ENCODE measurements at regions not wholly inside any gene's neighbourhood (a gene's known extent, or its start where the extent isn't known, plus 50 kb on each side); places are given as distances from the start of the nearest gene placed in this dataset.

- no peak for DNase-seq
Measured at GRCh38 chr10:2494399-2494798, 572.9 kb upstream of the PFKP start.

- DNase-seq, result no peak
Measured at GRCh38 chr10:2488446-2489005, 578.8 kb upstream of the PFKP start.

DNA sequence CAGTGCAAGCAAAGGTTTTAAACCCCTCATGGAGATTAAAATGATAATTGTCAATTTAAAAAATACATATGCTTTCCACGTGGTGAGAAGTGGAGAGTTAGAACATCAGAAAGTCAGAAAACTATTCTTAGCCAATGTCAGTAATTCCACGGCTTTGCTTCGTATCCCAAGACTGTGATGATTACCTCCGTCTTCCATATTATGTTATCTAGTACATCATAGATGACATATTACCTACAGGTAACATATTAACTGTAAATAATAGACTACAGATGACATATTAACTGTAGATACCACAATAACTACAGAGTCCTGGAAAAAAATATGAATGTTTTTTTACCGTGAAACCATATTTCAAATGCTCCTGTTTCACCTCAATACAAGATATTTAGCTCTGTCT, 579.4 kb upstream of the PFKP start:
- no peak for DNase-seq

DNA sequence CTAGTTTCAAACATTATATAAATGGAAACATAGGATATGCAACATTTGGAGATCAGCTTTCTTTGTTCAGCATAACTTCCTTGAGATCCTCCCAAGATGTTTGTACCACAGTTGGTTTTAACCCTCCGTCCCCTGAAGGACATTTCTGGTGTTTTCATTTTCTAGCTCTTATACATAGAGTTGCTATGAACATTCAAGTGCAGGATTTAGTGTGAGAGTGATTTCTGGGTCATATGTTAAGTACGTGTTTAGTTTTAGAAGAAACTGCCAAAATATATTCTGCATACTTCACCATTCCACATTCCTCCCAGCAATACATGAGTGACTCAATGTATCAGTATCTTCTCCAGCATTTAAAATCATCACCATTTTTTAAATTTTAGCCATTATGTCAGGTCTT, 588.7 kb upstream of the PFKP start:
- DNase-seq, result no peak

GRCh38 chr10:2476812-2477553, 590.4 kb upstream of the PFKP start:
- no peak for DNase-seq

- DNase-seq, result no peak
Measured at GRCh38 chr10:2476218-2476811, 591.0 kb upstream of the PFKP start.

GRCh38 chr10:2475711-2476217, 591.6 kb upstream of the PFKP start:
- no peak for DNase-seq

GRCh38 chr10:2471811-2472210, 595.5 kb upstream of the PFKP start:
- no peak for DNase-seq

GRCh38 chr10:2469802-2470201, 597.5 kb upstream of the PFKP start:
- no peak for DNase-seq

- DNase-seq, result no peak
Measured at GRCh38 chr10:2464483-2464882, 602.9 kb upstream of the PFKP start.

DNA sequence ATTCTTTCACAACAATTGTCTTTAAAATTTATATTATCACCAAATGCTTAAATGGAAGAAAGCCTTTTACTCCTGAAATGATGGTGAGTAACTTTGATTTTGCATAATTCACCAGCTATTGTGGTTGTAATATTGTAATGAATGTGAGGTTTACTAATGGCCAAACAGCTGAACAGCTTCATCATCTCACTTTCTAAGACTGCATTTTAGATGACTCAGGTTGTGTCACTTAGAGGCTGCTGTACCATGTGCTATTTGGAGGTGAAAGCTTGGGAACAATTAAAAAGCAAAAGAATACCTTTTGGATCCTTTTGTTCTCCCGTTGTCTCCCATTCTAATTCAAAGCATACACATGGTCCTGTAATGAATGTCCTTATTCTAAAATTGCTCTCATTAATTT, 604.0 kb upstream of the PFKP start:
- DNase-seq, result no peak

DNA sequence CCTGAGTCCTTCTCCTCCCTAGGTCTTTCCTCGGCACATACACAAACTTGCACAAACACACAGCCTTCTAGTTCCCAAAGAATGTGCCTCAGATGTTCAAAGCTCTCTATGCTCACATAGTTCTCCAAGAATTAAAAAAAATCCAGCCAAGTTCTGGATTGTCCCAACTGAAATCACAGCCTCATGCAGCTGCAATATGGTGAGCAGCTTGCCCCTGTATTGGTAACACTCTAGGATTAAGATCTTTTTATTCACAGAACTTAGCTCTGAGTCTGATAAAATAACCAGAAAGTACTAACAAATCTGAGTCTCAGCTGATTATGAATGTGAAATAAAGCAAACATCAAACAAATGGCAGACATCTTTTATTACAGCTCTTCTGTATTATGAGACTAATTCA, 604.8 kb upstream of the PFKP start:
- no peak for DNase-seq

GRCh38 chr10:2460812-2461211, 606.5 kb upstream of the PFKP start:
- no peak for DNase-seq

DNA sequence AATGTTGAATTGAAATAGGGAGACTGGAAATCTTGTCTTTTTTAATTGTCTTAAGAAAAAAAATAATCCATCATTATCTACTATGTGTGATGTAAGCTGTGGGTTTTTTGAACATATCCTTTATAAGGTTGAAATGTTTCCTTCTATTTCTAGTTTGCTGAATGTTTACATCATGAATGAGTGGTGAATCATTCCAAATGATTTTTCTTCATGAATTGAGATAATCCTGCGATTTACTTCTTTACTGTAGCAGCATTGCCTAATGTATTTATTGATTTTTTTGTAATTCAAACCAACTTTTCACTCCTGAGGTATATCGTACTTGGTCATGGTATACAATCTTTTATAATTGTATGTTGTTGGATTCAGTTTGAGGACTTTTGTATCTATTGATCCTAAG, 607.6 kb upstream of the PFKP start:
- no peak for DNase-seq

- DNase-seq, result no peak
Measured at GRCh38 chr10:2456834-2457233, 610.5 kb upstream of the PFKP start.

- DNase-seq, result no peak
Measured at GRCh38 chr10:2445370-2445769, 622.0 kb upstream of the PFKP start.

DNA sequence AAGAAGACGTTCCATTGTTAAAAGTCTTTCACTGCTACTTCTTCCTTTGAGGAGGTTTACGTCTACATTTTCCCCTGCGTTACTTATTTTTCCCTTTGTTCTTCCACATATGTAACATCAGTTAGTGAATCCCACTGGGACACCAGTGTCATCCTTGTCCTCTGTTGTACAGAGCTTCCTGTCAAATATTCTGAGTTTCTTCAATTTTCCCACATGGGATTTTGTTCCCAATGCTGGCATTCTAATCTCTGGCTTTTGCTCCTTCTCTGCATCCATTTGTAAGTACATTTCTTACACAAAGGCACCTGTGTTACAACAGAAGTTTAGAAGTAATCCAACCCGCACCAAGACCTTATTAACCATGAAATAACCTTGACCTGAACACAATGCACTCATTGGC, 627.4 kb upstream of the PFKP start:
- DNase-seq, result no peak

DNA sequence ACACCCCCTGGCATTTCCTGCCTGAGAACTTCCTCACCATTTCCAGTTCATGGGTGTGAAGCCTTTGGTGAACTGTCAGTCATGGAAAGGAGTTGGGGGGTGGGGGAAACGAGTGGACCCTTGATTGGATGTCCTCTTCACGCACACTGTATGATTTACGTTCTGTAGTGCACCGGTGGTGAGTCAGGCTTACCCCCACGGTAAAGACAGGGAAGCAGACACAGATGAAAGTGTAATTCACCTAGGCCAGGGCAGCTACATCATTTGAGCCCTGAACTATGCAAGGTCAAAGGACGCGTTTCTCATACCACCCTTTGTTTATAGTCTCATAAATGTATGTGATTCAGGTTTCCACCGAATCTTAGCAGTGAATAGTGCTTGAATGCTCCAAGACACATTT, 628.3 kb upstream of the PFKP start:
- no peak for DNase-seq

DNA sequence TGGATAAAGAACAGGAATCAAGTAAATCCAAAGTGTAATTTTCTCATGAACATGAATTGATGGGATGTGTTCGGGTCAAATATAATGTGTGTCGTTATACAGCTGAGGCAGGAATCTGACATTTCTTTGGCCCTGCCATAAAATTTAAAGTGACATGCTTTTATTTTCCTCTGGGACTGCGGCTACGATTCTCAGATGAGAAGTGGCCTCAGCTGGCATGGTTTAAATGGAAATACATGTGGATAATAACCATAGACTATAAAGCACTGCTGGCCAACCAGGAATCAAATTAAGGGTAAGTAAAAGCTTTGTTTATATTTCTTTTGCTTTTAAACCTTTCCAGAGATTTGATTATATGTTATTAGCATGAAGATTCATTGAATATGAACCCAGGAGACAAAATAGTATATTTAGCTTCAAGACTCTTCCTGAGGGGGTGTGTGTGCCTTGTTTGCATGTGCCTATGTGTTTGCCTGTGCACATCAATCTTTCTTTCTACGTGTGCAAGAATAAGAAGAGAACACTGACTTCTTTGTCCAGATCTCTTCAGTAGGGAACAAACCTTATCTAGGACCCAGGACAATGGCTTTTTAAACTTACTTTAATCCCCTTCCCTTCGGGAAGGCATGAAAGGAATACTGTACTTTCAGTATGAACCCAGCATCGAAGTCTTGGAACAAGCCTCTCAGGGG, 629.0 kb upstream of the PFKP start:
- no peak for DNase-seq

DNA sequence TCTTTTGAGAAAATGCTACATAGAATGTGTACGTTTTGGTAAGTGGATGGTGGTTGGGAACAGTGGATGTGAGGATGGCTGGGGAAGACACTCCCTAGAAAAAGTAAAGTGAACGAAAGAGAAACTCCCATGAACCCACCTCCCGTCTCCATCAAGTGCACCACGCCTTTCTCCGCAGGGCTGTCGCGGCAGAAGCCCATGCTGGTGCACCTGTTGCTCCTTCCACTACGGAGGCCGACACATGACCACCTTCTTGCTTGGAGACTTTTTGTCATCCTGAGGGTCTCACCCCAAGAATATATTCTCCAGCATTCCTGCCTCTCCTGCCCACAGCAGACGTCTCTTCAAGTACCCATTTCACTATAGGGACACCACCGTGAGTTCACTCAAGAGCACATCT, 630.4 kb upstream of the PFKP start:
- DNase-seq, result no peak

DNA sequence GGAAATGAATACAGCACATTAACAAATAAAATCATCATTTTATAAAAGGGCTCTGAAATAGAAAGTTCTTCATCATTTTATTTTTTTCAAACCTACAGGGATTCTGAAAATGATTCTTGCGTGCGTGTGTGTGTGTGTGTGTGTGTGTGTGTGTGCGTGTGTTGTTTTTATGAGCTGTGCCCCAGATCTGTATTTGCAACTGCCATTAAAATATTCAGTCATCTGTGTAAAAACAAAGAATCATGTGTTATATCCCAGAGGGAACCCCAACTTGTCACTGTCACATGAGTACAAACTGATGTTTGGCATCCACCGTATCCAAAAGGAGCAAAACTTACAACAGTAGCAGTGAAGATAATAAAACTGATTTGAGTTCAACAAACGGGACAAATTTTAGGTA, 635.4 kb upstream of the PFKP start:
- no peak for DNase-seq

DNA sequence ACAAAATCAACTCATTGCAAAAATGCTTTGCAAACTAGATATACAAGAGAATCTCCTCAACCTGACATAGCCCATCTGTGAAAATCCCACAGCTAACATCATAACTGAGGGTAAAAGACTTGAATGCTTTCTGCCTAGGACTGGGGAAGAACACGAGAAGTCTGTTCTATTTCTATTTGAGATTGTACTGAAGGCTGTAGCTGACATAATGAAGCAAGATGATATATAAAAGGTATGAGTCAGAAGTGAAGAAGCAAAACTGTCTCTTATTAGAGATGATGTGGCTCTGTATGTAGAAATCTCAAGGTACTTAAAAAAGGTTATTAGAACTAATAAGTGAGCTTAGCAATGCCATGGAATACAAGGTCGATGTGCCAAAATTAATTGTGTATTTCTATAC, 639.9 kb upstream of the PFKP start:
- no peak for DNase-seq

DNA sequence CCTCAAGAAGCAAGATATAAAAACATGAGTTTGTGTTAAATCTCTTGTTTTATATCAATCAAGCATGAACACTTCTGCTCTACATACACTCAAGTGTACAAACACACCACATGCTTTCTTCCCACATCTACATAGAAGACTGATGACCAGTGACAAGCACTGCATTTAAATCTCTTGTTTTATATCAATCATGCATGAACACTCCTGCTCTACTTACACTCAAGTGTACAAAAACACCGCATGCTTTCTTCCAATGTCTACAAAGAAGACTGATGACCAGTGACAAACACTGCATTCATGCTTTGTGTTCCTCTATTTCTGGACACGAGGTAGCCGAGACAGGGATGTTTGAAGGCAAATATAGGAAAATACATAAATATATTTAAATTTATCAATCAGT, 642.0 kb upstream of the PFKP start:
- peak; percentile 79 for DNase-seq

DNA sequence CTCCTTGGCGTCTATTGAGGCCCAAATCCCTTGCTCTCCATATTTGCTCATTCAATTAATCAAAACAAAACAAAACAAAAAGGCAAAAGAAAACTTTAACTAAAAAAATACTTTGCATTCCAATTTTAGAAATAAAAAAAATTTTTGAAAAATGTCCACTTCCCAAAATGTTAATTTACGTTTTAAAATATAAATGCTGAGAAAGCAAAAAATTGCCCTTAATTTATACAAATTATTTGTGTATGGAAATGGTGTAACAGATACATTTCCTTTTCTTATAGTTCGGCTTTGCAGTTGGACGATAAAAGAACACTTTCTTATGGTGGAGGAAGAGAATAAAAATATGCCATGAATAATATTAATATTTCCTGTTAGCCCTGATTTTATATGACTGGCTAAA, 652.8 kb upstream of the PFKP start:
- no peak for DNase-seq

All from NCI-H187 treated with DMSO at 0.1 percent for 48 hours (cell line).